ENCODE measurements at regions not wholly inside any gene's neighbourhood (a gene's known extent, or its start where the extent isn't known, plus 50 kb on each side); places are given as distances from the start of the nearest gene placed in this dataset.

DNA sequence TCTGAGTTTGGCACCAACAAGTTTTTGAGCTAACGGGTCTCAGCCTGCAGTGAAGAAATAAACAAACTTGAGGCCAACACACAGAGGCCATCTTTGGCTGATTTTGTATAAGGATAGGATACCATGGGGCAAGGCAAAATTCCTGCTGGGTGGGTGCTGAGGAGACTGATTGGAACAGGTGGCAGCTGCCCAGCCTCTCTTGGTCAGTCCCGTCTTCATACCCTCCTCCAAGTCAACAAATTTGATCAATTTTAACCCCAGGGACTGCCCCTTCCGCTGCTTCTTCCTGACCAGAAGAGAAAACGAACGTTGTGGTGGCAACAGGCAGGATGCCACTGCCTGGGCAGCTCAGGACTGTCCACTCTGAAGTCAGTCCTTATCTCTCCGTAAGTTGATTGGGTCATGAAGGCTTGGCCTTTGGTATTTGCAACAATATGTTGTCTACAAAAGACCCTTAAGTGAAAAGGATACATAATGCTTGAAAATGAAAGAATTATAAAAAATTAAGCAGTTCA is 139.3 kb downstream of the SPP2 start:
- no TSS peak for BruUV-seq (replicated peaks)
- no peak for DNase-seq (ENCODE audit: low read depth, low spot score)
- Histone ChIP-seq H3K36me3 (ENCODE audit: control insufficient read depth in 2 of 2, extremely low read depth in 1 of 2, insufficient read depth in 2 of 2, low read length in 2 of 2) (no peaks in the 10 kb centered on the region), H3K4me3 (replicated peaks in 1 of 3; ENCODE audit: insufficient read depth in 1 of 3, low read depth in 1 of 3, low read length in 3 of 3) (no peak overlapping the region), H3K27ac (ENCODE audit: insufficient read depth, low read depth, low read length) (no peak overlapping the region), H3K9ac (replicated peaks; ENCODE audit: extremely low read depth, insufficient read depth, low read length) (no peak overlapping the region), H3K4me2 (ENCODE audit: insufficient read depth, low read length) (no peak overlapping the region), H3K79me2 (ENCODE audit: control insufficient read depth, insufficient read depth, low read length) (no peaks in the 10 kb centered on the region), H3K4me1 (ENCODE audit: control insufficient read depth, extremely low read depth, insufficient read depth, low read length) (no peaks in the 10 kb centered on the region), H3K9me1 (replicated peaks; ENCODE audit: control insufficient read depth, extremely low read depth, insufficient read depth, low read length) (no peaks in the 10 kb centered on the region), H3K9me3 (replicated peaks; ENCODE audit: control insufficient read depth, insufficient read depth, low read length) (no peaks in the 10 kb centered on the region), H3K27me3 (ENCODE audit: control insufficient read depth in 2 of 2, insufficient read depth in 2 of 2, low read length in 2 of 2) (peaks cover 5 to 12% of the 10 kb centered on the region in 2 experiments), H2AFZ (ENCODE audit: low read depth, low read length) (no peak overlapping the region), H4K20me1 (replicated peaks; ENCODE audit: control insufficient read depth, extremely low read depth, insufficient read depth, low read length) (no peaks in the 10 kb centered on the region)
- ChIA-PET CTCF (no interaction called here), POLR2A (no interaction called here)
- no peak for TF ChIP-seq MYC (IDR thresholded peaks at IDR 0.05; ENCODE audit: low read depth, low read length)
- no peak for TF ChIP-seq POLR2AphosphoS5 (IDR thresholded peaks at IDR 0.05; ENCODE audit: insufficient read depth, low read depth, low read length)
- TF ChIP-seq JUN (IDR thresholded peaks at IDR 0.05; ENCODE audit: borderline replicate concordance, insufficient read depth, insufficient read length, low read depth): no peak
- no peak for TF ChIP-seq POLR2A (IDR thresholded peaks at IDR 0.05; ENCODE audit: low read depth, low read length)
- TF ChIP-seq, protein P1, sequence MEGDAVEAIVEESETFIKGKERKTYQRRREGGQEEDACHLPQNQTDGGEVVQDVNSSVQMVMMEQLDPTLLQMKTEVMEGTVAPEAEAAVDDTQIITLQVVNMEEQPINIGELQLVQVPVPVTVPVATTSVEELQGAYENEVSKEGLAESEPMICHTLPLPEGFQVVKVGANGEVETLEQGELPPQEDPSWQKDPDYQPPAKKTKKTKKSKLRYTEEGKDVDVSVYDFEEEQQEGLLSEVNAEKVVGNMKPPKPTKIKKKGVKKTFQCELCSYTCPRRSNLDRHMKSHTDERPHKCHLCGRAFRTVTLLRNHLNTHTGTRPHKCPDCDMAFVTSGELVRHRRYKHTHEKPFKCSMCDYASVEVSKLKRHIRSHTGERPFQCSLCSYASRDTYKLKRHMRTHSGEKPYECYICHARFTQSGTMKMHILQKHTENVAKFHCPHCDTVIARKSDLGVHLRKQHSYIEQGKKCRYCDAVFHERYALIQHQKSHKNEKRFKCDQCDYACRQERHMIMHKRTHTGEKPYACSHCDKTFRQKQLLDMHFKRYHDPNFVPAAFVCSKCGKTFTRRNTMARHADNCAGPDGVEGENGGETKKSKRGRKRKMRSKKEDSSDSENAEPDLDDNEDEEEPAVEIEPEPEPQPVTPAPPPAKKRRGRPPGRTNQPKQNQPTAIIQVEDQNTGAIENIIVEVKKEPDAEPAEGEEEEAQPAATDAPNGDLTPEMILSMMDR (IDR thresholded peaks at IDR 0.05; ENCODE audit: extremely low read depth in 1 of 2, insufficient read depth in 1 of 2, low read depth in 1 of 2, low read length in 2 of 2): no peak
- TF ChIP-seq, protein P2, sequence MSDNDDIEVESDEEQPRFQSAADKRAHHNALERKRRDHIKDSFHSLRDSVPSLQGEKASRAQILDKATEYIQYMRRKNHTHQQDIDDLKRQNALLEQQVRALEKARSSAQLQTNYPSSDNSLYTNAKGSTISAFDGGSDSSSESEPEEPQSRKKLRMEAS (IDR thresholded peaks at IDR 0.05; ENCODE audit: insufficient read depth, insufficient read length): no peak
- dilution Hi-C loops (cut with MboI; ENCODE audit: extremely low pct_ligation_motif_present, low sequenced_read_pairs): no loop called here
- no peak for FAIRE-seq
- intact Hi-C loops (cut with micrococcal nuclease): no loop called here

DNA sequence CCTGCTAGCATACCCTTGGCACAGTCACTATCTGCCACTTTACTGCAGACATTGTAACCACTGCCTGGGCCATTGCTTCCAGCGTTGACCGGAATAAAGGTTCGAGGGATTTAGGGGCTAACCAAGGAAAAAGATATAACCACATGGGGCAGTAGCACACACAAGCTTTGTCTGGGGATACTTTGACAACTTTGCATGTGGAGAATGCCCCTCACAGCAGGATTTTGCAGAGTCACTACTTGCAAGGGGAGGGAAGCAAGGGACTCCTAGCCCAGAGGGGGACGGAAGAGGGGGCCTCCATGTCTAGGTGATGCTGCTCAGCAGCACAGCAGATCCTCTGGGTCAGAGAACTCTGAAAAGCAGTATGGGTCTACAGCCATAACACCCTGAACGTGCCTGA is 138.7 kb downstream of the SPP2 start:
- Histone ChIP-seq H3K4me3 (replicated peaks in 1 of 3; ENCODE audit: insufficient read depth in 1 of 3, low read depth in 1 of 3, low read length in 3 of 3) (no peak overlapping the region), H3K9me3 (replicated peaks; ENCODE audit: control insufficient read depth, insufficient read depth, low read length) (no peaks in the 10 kb centered on the region), H3K9me1 (replicated peaks; ENCODE audit: control insufficient read depth, extremely low read depth, insufficient read depth, low read length) (no peaks in the 10 kb centered on the region), H3K36me3 (ENCODE audit: control insufficient read depth in 2 of 2, extremely low read depth in 1 of 2, insufficient read depth in 2 of 2, low read length in 2 of 2) (no peaks in the 10 kb centered on the region), H3K4me2 (ENCODE audit: insufficient read depth, low read length) (no peak overlapping the region), H2AFZ (ENCODE audit: low read depth, low read length) (no peak overlapping the region), H3K27me3 (ENCODE audit: control insufficient read depth in 2 of 2, insufficient read depth in 2 of 2, low read length in 2 of 2) (peaks cover 5 to 17% of the 10 kb centered on the region in 2 experiments), H3K4me1 (ENCODE audit: control insufficient read depth, extremely low read depth, insufficient read depth, low read length) (no peaks in the 10 kb centered on the region), H3K27ac (ENCODE audit: insufficient read depth, low read depth, low read length) (no peak overlapping the region), H4K20me1 (replicated peaks; ENCODE audit: control insufficient read depth, extremely low read depth, insufficient read depth, low read length) (no peaks in the 10 kb centered on the region), H3K79me2 (ENCODE audit: control insufficient read depth, insufficient read depth, low read length) (no peaks in the 10 kb centered on the region), H3K9ac (replicated peaks; ENCODE audit: extremely low read depth, insufficient read depth, low read length) (no peak overlapping the region)
- TF ChIP-seq POLR2A (IDR thresholded peaks at IDR 0.05; ENCODE audit: low read depth, low read length) (no peak), POLR2AphosphoS5 (IDR thresholded peaks at IDR 0.05; ENCODE audit: insufficient read depth, low read depth, low read length) (no peak), EZH2 (IDR thresholded peaks at IDR 0.05; ENCODE audit: borderline replicate concordance, low read depth, low read length, severe bottlenecking) (no peak)
- TF ChIP-seq, protein P2 (IDR thresholded peaks at IDR 0.05; ENCODE audit: insufficient read depth, insufficient read length): no peak
- TF ChIP-seq, protein P1 (IDR thresholded peaks at IDR 0.05; ENCODE audit: extremely low read depth in 1 of 2, insufficient read depth in 1 of 2, low read depth in 1 of 2, low read length in 2 of 2): no peak
- no TSS peak for BruUV-seq (replicated peaks)
- ChIA-PET CTCF (no interaction called here), POLR2A (no interaction called here)
- dilution Hi-C loops (cut with MboI; ENCODE audit: extremely low pct_ligation_motif_present, low sequenced_read_pairs) (no loop called here), intact Hi-C loops (cut with micrococcal nuclease) (no loop called here)
- DNase-seq (ENCODE audit: low read depth, low spot score) (no peak), FAIRE-seq (no peak)
